Neuronal stem cell (in vitro differentiated cells): ENCODE measurements at regions not wholly inside any gene's neighbourhood (a gene's known extent, or its start where the extent isn't known, plus 50 kb on each side); places are given as distances from the start of the nearest gene placed in this dataset.

Source experiments
- DNase-seq: peaks from one replicate; pipeline ENCODE4 v3.0.0-alpha.2; 2013; ENCODE audit warnings: low spot score
- H2AFZ ChIP-seq: one replicate; pipeline ENCODE4 v1.6.1; 2013; ENCODE audit warnings: mild to moderate bottlenecking, low read length, inconsistent platforms
- H2AK5ac ChIP-seq: 2 replicates; pipeline ENCODE4 v1.6.1; 2013; ENCODE audit warnings: low read depth, mild to moderate bottlenecking, inconsistent platforms, low read length, moderate library complexity, mixed read lengths
- H2BK120ac ChIP-seq: 2 replicates; pipeline ENCODE4 v1.6.1; 2013; ENCODE audit warnings: low read depth, mild to moderate bottlenecking, inconsistent platforms, low read length, moderate library complexity, mixed read lengths
- H2BK12ac ChIP-seq: one replicate; pipeline ENCODE4 v1.6.1; 2013; ENCODE audit warnings: low read length, inconsistent platforms
- H2BK15ac ChIP-seq: 2 replicates; pipeline ENCODE4 v1.6.1; 2013; ENCODE audit warnings: mild to moderate bottlenecking, low read length, inconsistent platforms, mixed read lengths
- H2BK5ac ChIP-seq: one replicate; pipeline ENCODE4 v1.6.1; 2013; ENCODE audit warnings: inconsistent platforms, mild to moderate bottlenecking, low read length, moderate library complexity
- H3K14ac ChIP-seq: one replicate; pipeline ENCODE4 v1.6.1; 2013; ENCODE audit warnings: low read length, inconsistent platforms
- H3K18ac ChIP-seq: 2 replicates; pipeline ENCODE4 v1.6.1; 2013; ENCODE audit warnings: low read length, inconsistent platforms
- H3K23ac ChIP-seq: 2 replicates; pipeline ENCODE4 v1.6.1; 2013; ENCODE audit warnings: low read depth, mild to moderate bottlenecking, mixed read lengths, low read length, inconsistent platforms; ENCODE audit not compliant: poor library complexity
- H3K27ac ChIP-seq: replicated peaks from 3 replicates; pipeline ENCODE4 v1.5.1; 2013; ENCODE audit warnings: low read length, inconsistent platforms
- H3K27me3 ChIP-seq, 3 experiments: 2 replicates each; pipeline ENCODE4 v1.6.1; 2013; ENCODE audit warnings: low read length in 3 of 3, mild to moderate bottlenecking in 2 of 3, inconsistent platforms in 1 of 3, low read depth in 1 of 3, mixed read lengths in 1 of 3, moderate library complexity in 1 of 3; ENCODE audit not compliant: control insufficient read depth in 3 of 3, insufficient read depth in 3 of 3
- H3K36me3 ChIP-seq, 2 donors: replicated peaks in 1 of 2; 2 replicates each; pipeline ENCODE4 v1.6.1; 2013; ENCODE audit warnings: low read length in 2 of 2; ENCODE audit not compliant: control insufficient read depth in 2 of 2, insufficient read depth in 2 of 2
- H3K4ac ChIP-seq: 2 replicates; pipeline ENCODE4 v1.6.1; 2013; ENCODE audit warnings: inconsistent platforms, mild to moderate bottlenecking, low read length, moderate library complexity
- H3K4me1 ChIP-seq, 2 donors: 1 replicate in 1 of 2; 2 replicates in 1 of 2; pipeline ENCODE4 v1.6.1; 2013; ENCODE audit warnings: low read length in 2 of 2, low read depth in 1 of 2; ENCODE audit not compliant: control insufficient read depth in 2 of 2, insufficient read depth in 1 of 2
- H3K4me2 ChIP-seq: one replicate; pipeline ENCODE4 v1.6.1; 2013; ENCODE audit warnings: mild to moderate bottlenecking, low read length, inconsistent platforms; ENCODE audit not compliant: insufficient read depth, poor library complexity, severe bottlenecking
- H3K4me3 ChIP-seq, 2 donors: 2 replicates each; pipeline ENCODE4 v1.5.1; 2013; ENCODE audit warnings: low read length in 2 of 2, mild to moderate bottlenecking in 2 of 2, inconsistent platforms in 1 of 2, moderate library complexity in 1 of 2
- H3K79me1 ChIP-seq: one replicate; pipeline ENCODE4 v1.6.1; 2013; ENCODE audit warnings: low read depth, mild to moderate bottlenecking, inconsistent platforms, low read length, moderate library complexity
- H3K9ac ChIP-seq: one replicate; pipeline ENCODE4 v1.6.1; 2013; ENCODE audit warnings: mild to moderate bottlenecking, low read depth, low read length, inconsistent platforms; ENCODE audit not compliant: poor library complexity
- H3K9me3 ChIP-seq, 2 donors: replicated peaks in 1 of 2; 2 replicates each; pipeline versions ENCODE3 to v1.6.1; 2013; ENCODE audit warnings: low read length in 2 of 2, mild to moderate bottlenecking in 2 of 2, inconsistent platforms in 1 of 2, low read depth in 1 of 2, mixed read lengths in 1 of 2, moderate library complexity in 1 of 2; ENCODE audit not compliant: control insufficient read depth in 2 of 2, insufficient read depth in 1 of 2
- H4K8ac ChIP-seq: one replicate; pipeline ENCODE4 v1.6.1; 2013; ENCODE audit warnings: low read depth, mild to moderate bottlenecking, inconsistent platforms, low read length, moderate library complexity
- H4K91ac ChIP-seq: one replicate; pipeline ENCODE4 v1.6.1; 2013; ENCODE audit warnings: low read length, low read depth, mild to moderate bottlenecking, inconsistent platforms; ENCODE audit not compliant: poor library complexity
- WGBS, 2 donors: extraction: QIAGEN DNeasy Blood & Tissue Kit; methylation state at CpG; one replicate each; pipeline ENCODE4 v1.1.7; 2013; ENCODE audit warnings: missing lambda C conversion rate in 2 of 2, mixed read lengths in 1 of 2; ENCODE audit not compliant: insufficient read length in 2 of 2, insufficient replicate concordance in 1 of 2; ENCODE audit errors: extremely low coverage in 2 of 2; 5-methylcytosine and 5-hydroxymethylcytosine counted together

DNA sequence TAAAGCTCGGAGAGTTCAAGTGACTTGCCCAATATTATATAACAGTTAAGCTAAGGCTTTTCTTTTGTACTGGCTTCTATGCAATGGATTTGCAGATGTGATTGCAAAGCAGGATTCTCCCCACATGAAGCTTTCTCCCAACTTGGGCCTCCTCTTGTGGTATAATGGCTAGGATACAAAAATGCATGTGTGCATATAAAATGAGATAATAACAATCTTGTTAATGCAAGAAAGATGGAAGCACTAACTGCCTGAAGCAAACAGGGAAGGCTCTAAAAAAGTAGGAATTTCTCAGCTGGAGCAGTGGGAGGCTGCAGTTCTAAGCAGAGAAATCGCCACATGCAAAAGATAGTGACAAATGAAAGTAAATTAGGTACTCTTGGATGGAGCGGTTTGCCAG is 444.2 kb upstream of the RIOK2 start:
- no peaks in the 10 kb centered on the region for H3K36me3 ChIP-seq
- H2BK5ac ChIP-seq: no peak overlapping the region
- H2BK15ac ChIP-seq: no peak overlapping the region
- no peak overlapping the region for H3K14ac ChIP-seq
- no peak overlapping the region for H3K23ac ChIP-seq
- H3K79me1 ChIP-seq: no peaks in the 10 kb centered on the region
- no peaks in the 10 kb centered on the region for H3K27me3 ChIP-seq
- no peak overlapping the region for H3K4me3 ChIP-seq
- WGBS, 2 donors: no CpG with 5 or more reads among the region's 3 CpGs
- no peak overlapping the region for H3K4ac ChIP-seq
- H2AFZ ChIP-seq: peak overlapping the region; percentile 71
- no peak overlapping the region for H3K18ac ChIP-seq
- H2BK12ac ChIP-seq: no peak overlapping the region
- peaks cover 4 to 18% of the 10 kb centered on the region in 2 donors for H3K4me1 ChIP-seq
- DNase-seq: no peak
- no peak overlapping the region for H4K91ac ChIP-seq
- H2AK5ac ChIP-seq: no peak overlapping the region
- no peak overlapping the region for H3K9ac ChIP-seq
- H4K8ac ChIP-seq: no peak overlapping the region
- no peak overlapping the region for H3K4me2 ChIP-seq
- no peak overlapping the region for H2BK120ac ChIP-seq
- H3K27ac ChIP-seq: no peak overlapping the region
- H3K9me3 ChIP-seq: no peaks in the 10 kb centered on the region

DNA sequence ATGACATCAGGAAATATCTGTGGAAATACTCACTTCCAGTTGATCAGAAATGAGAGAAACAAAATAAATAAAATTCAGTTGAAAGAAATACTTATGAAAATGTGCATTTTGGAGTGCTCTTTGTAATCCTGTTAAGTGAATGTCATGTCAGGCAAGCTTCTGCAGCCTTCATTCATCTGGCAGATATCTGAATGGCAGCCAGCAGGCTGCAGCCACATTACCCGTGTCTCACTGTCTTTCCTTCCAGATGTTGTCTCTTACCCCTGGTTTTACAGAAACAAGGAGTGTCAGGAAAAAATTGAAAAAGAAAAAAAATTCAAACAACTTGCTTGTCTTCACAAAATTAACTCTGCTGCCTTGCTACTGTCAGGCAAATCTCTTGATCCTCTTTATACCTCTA is 445.0 kb upstream of the RIOK2 start:
- no peak overlapping the region for H3K9ac ChIP-seq

DNA sequence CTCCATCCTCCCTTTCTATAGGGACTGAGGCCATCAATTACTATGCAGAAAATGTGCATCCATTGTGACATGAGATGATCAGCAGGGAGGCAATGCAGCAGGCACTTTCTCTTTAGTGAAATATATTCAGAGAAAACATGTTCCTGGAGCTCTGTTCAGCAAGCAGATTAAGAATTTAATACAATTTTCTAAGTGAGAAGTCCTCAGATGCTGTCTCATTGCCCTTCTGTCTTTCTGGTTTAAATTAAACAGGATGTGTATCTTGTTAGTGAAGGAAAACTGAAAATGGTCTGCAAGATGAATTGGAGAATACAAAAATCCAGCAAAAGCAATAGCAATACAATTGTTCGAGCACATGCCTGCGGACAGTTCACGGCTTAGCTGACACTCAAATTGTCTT is 445.8 kb upstream of the RIOK2 start:
- Histone ChIP-seq H3K4ac (no peak overlapping the region), H3K4me1 (peaks cover 4 to 18% of the 10 kb centered on the region in 2 donors), H3K4me3 (peak overlapping the region in 1 of 2 donors; percentile 33), H2BK12ac (no peak overlapping the region), H3K79me1 (no peaks in the 10 kb centered on the region), H3K4me2 (no peak overlapping the region), H2AFZ (peak overlapping the region; percentile 66), H3K14ac (no peak overlapping the region), H3K18ac (no peak overlapping the region), H2BK120ac (no peak overlapping the region), H4K8ac (no peak overlapping the region), H2BK15ac (no peak overlapping the region), H4K91ac (no peak overlapping the region), H3K27me3 (no peaks in the 10 kb centered on the region), H2BK5ac (no peak overlapping the region), H3K27ac (no peak overlapping the region), H2AK5ac (no peak overlapping the region), H3K9me3 (no peaks in the 10 kb centered on the region), H3K23ac (no peak overlapping the region), H3K9ac (no peak overlapping the region), H3K36me3 (no peaks in the 10 kb centered on the region)
- no CpG with 5 or more reads among the region's 3 CpGs for WGBS, 2 donors
- DNase-seq: no peak

More for the DNA sequence above, 445.0 kb upstream of the RIOK2 start:
- Histone ChIP-seq H2BK15ac (peak overlapping the region; percentile 26), H3K4me1 (peaks cover 4 to 18% of the 10 kb centered on the region in 2 donors), H3K4me2 (no peak overlapping the region), H4K91ac (no peak overlapping the region), H3K27ac (no peak overlapping the region), H3K27me3 (no peaks in the 10 kb centered on the region), H3K9me3 (no peaks in the 10 kb centered on the region), H4K8ac (no peak overlapping the region), H3K14ac (no peak overlapping the region), H3K18ac (no peak overlapping the region), H3K79me1 (no peaks in the 10 kb centered on the region), H2BK5ac (no peak overlapping the region), H2AK5ac (no peak overlapping the region), H3K23ac (no peak overlapping the region), H2AFZ (peak overlapping the region; percentile 66), H3K36me3 (no peaks in the 10 kb centered on the region), H2BK120ac (no peak overlapping the region), H2BK12ac (no peak overlapping the region), H3K4me3 (peak overlapping the region in 1 of 2 donors; percentile 33), H3K4ac (no peak overlapping the region)
- WGBS, 2 donors: no CpG with 5 or more reads among the region's 1 CpG
- DNase-seq: no peak

DNA sequence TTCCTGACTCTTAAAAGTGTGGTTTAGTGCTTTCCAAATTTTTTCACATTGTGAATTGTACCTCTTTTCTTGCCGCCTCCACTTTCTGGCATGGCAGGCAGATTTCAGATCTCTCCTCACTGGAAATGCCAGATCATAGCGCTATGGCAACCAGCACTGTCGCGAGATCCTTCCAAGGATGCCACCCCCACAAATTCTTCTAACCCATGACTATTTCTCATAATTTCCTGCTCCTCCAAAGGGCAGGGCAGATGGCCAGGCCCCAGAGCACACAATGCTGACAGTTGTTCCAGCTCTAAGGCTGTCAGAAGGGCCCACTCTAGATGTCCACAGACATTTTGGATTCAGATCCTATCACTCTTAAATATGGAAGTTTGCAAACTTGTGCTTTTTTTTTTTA is 446.2 kb upstream of the RIOK2 start:
- H3K9me3 ChIP-seq: no peaks in the 10 kb centered on the region
- H3K23ac ChIP-seq: no peak overlapping the region
- H3K36me3 ChIP-seq: no peaks in the 10 kb centered on the region
- H2BK15ac ChIP-seq: no peak overlapping the region
- no peak overlapping the region for H2AK5ac ChIP-seq
- H3K9ac ChIP-seq: no peak overlapping the region
- H3K4me1 ChIP-seq: peaks cover 4 to 18% of the 10 kb centered on the region in 2 donors
- H4K8ac ChIP-seq: no peak overlapping the region
- H3K27ac ChIP-seq: no peak overlapping the region
- no peak overlapping the region for H3K4me2 ChIP-seq
- no peak overlapping the region for H2BK120ac ChIP-seq
- H3K27me3 ChIP-seq: no peaks in the 10 kb centered on the region
- no peak overlapping the region for H3K14ac ChIP-seq
- no CpG with 5 or more reads among the region's 4 CpGs for WGBS, 2 donors
- H2BK5ac ChIP-seq: no peak overlapping the region
- H3K18ac ChIP-seq: peak overlapping the region; percentile 57
- no peaks in the 10 kb centered on the region for H3K79me1 ChIP-seq
- no peak overlapping the region for H4K91ac ChIP-seq
- peak overlapping the region; percentile 66 for H2AFZ ChIP-seq
- DNase-seq: no peak
- H3K4ac ChIP-seq: no peak overlapping the region
- no peak overlapping the region for H2BK12ac ChIP-seq
- peak overlapping the region in 1 of 2 donors; percentile 33 for H3K4me3 ChIP-seq
